K562 (cell line): ENCODE measurements at regions not wholly inside any gene's neighbourhood (a gene's known extent, or its start where the extent isn't known, plus 50 kb on each side); places are given as distances from the start of the nearest gene placed in this dataset.

Experiments used
- BACH1 ChIP-seq: fragments of 200-800 bp; sonication (Bioruptor generic); IDR thresholded peaks from 2 replicates; pipeline ENCODE4 v1.6.1; 2016; ENCODE audit warnings: missing genetic modification characterization, missing compliant biosample characterization
- CEBPB ChIP-seq: fragments of 450-650 bp; IDR thresholded peaks from 2 replicates; pipeline ENCODE4 v1.6.1; 2016; ENCODE audit warnings: missing genetic modification characterization, missing compliant biosample characterization
- MLX ChIP-seq, 2 experiments: fragments of 450-650 bp in 1 of 2; sonication (generic) in 1 of 2; formaldehyde crosslinking; conservative IDR thresholded peaks; 2 replicates each; pipeline versions ENCODE4 v1.4.0 to v1.8.1; 2020 to 2022; ENCODE audit warnings: mild to moderate bottlenecking in 1 of 2, missing genetic modification reagents in 1 of 2
- POU5F1 ChIP-seq: fragments of 150-350 bp; IDR thresholded peaks from 2 replicates; pipeline ENCODE4 v1.6.1; 2014; ENCODE audit warnings: borderline replicate concordance, low read length, low read depth, mild to moderate bottlenecking; ENCODE audit not compliant: partially characterized antibody
- RFX5 ChIP-seq: IDR thresholded peaks from 2 replicates; pipeline ENCODE4 v1.6.1; 2011; ENCODE audit warnings: low read depth, mild to moderate bottlenecking, improper control_type of control experiment, low read length
- TAF7 ChIP-seq: fragments of 450-650 bp; IDR thresholded peaks from 2 replicates; pipeline ENCODE4 v1.6.1; 2016; ENCODE audit warnings: missing genetic modification characterization, missing compliant biosample characterization
- ZNF24 ChIP-seq: fragments of 450-650 bp; IDR thresholded peaks from 2 replicates; pipeline ENCODE4 v1.6.1; 2016

GRCh38 chr4:180810581-180810980 is 1432.6 kb upstream of the TENM3 start:
- TF ChIP-seq POU5F1 (no peak), RFX5 (no peak), TAF7 (no peak), ZNF24 (no peak), MLX (CRISPR knock-in tag; conservative IDR thresholded peaks at IDR 0.05) (no peak), BACH1 (tag) (no peak), CEBPB (tag) (no peak)
